Ascending aorta (tissue), 2 donors: ENCODE measurements at regions not wholly inside any gene's neighbourhood (a gene's known extent, or its start where the extent isn't known, plus 50 kb on each side); places are given as distances from the start of the nearest gene placed in this dataset.

Experiments
- DNase-seq, 2 donors: peaks; one replicate each; pipeline ENCODE4 v3.0.0-alpha.2; 2019; ENCODE audit warnings: low spot score in 2 of 2
- H3K27ac ChIP-seq, 2 donors: fragments of 200-600 bp; sonication (generic); one replicate each; pipeline ENCODE4 v1.5.1; 2016 to 2017; ENCODE audit warnings: mild to moderate bottlenecking in 1 of 2
- H3K27me3 ChIP-seq: fragments of 200-600 bp; sonication (generic); one replicate; pipeline ENCODE4 v1.5.1; 2017
- H3K36me3 ChIP-seq, 2 donors: fragments of 200-600 bp; sonication (generic); one replicate each; pipeline ENCODE4 v1.5.1; 2016
- H3K4me1 ChIP-seq, 2 donors: fragments of 200-600 bp; sonication (generic); one replicate each; pipeline ENCODE4 v1.5.1; 2016 to 2017; ENCODE audit warnings: mild to moderate bottlenecking in 1 of 2
- H3K4me3 ChIP-seq, 2 donors: fragments of 200-600 bp; sonication (generic); one replicate each; pipeline ENCODE4 v1.5.1; 2016 to 2017; ENCODE audit warnings: mild to moderate bottlenecking in 1 of 2
- H3K9me3 ChIP-seq, 2 donors: fragments of 200-600 bp; sonication (generic); one replicate each; pipeline ENCODE4 v1.5.1; 2016
- CTCF ChIP-seq, 3 experiments: fragments of 200-600 bp in 2 of 3; fragments of 450-650 bp in 1 of 3; sonication (generic) in 2 of 3; IDR thresholded peaks; one replicate each; pipeline ENCODE4 v1.5.1; 2016 to 2019; ENCODE audit warnings: antibody characterized with exemption in 3 of 3, mild to moderate bottlenecking in 1 of 3, moderate library complexity in 1 of 3
- intact Hi-C: fragments of 100-400 bp; cut with DNase I; formaldehyde crosslinking; loops from one replicate; pipeline ENCODE4 v1.15.1; 2023

GRCh38 chr5:118228489-118228888, 759.9 kb downstream of the DTWD2 start:
- no peak for TF ChIP-seq CTCF (IDR thresholded peaks at IDR 0.05)
- no peak for DNase-seq
- H3K27me3 ChIP-seq: no peaks in the 10 kb centered on the region
- H3K27ac ChIP-seq: no peak overlapping the region
- H3K36me3 ChIP-seq: no peaks in the 10 kb centered on the region
- H3K9me3 ChIP-seq: no peaks in the 10 kb centered on the region
- H3K4me1 ChIP-seq: no peaks in the 10 kb centered on the region
- intact Hi-C loops: no loop called here
- no peak overlapping the region for H3K4me3 ChIP-seq

- intact Hi-C loops: no loop called here
- no peak for DNase-seq
- Histone ChIP-seq H3K36me3 (no peaks in the 10 kb centered on the region), H3K27ac (no peak overlapping the region), H3K9me3 (no peaks in the 10 kb centered on the region), H3K27me3 (no peaks in the 10 kb centered on the region), H3K4me3 (no peak overlapping the region), H3K4me1 (no peaks in the 10 kb centered on the region)
- TF ChIP-seq CTCF (IDR thresholded peaks at IDR 0.05): no peak
Measured at GRCh38 chr5:118224546-118224945, 763.8 kb downstream of the DTWD2 start.

- H3K4me3 ChIP-seq: no peak overlapping the region
- no peak for DNase-seq
- H3K4me1 ChIP-seq: no peaks in the 10 kb centered on the region
- no peaks in the 10 kb centered on the region for H3K9me3 ChIP-seq
- no peak for TF ChIP-seq CTCF (IDR thresholded peaks at IDR 0.05)
- no peak overlapping the region for H3K27ac ChIP-seq
- no peaks in the 10 kb centered on the region for H3K27me3 ChIP-seq
- intact Hi-C loops: no loop called here
- no peaks in the 10 kb centered on the region for H3K36me3 ChIP-seq
Measured at GRCh38 chr5:118220556-118221195, 767.7 kb downstream of the DTWD2 start.

- TF ChIP-seq CTCF (IDR thresholded peaks at IDR 0.05): no peak
- Histone ChIP-seq H3K27me3 (no peaks in the 10 kb centered on the region), H3K4me3 (no peak overlapping the region), H3K27ac (no peak overlapping the region), H3K4me1 (no peaks in the 10 kb centered on the region), H3K9me3 (no peaks in the 10 kb centered on the region), H3K36me3 (no peaks in the 10 kb centered on the region)
- intact Hi-C loops: no loop called here
- no peak for DNase-seq
Measured at GRCh38 chr5:118211606-118212005, 776.7 kb downstream of the DTWD2 start.

- Histone ChIP-seq H3K9me3 (no peaks in the 10 kb centered on the region), H3K36me3 (no peaks in the 10 kb centered on the region), H3K4me3 (no peak overlapping the region), H3K4me1 (no peaks in the 10 kb centered on the region), H3K27me3 (no peaks in the 10 kb centered on the region), H3K27ac (no peak overlapping the region)
- TF ChIP-seq CTCF (IDR thresholded peaks at IDR 0.05): no peak
- no peak for DNase-seq
- intact Hi-C loops: no loop called here
Measured at GRCh38 chr5:118208031-118208453, 780.3 kb downstream of the DTWD2 start.

DNA sequence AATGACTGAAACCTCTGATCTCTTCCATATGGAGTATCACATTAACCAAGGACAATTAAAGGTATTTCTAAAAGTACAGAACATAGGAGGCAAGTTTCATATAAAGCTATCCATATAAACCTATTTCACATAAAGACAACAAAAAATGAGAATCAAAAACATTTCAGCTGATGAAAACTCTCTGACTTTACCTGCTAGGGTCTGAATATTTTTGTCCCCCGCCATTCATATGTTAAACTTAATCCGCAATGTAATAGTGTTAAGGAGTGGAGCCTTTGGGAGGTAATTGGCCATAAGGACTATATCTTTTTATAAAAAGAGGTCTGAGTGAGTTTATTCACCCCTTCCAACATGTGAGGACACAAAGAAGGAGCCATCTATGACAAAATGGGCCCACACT, 788.5 kb downstream of the DTWD2 start:
- DNase-seq: no peak
- Histone ChIP-seq H3K36me3 (no peaks in the 10 kb centered on the region), H3K27me3 (no peaks in the 10 kb centered on the region), H3K9me3 (no peaks in the 10 kb centered on the region), H3K27ac (no peak overlapping the region), H3K4me3 (no peak overlapping the region), H3K4me1 (no peaks in the 10 kb centered on the region)
- TF ChIP-seq CTCF (IDR thresholded peaks at IDR 0.05): no peak
- intact Hi-C loops: no loop called here
